DMS153 treated with DMSO at 0.1 percent for 48 hours (cell line): ENCODE measurements at regions not wholly inside any gene's neighbourhood (a gene's known extent, or its start where the extent isn't known, plus 50 kb on each side); places are given as distances from the start of the nearest gene placed in this dataset.

Source experiments
- DNase-seq: peaks from one replicate; lab custom pipeline; 2025; ENCODE audit not compliant: unreplicated experiment; lab: John Stamatoyannopoulos, UW

GRCh38 chr18:24560511-24560981, 100.1 kb downstream of the HRH4 start:
- DNase-seq = no peak

DNA sequence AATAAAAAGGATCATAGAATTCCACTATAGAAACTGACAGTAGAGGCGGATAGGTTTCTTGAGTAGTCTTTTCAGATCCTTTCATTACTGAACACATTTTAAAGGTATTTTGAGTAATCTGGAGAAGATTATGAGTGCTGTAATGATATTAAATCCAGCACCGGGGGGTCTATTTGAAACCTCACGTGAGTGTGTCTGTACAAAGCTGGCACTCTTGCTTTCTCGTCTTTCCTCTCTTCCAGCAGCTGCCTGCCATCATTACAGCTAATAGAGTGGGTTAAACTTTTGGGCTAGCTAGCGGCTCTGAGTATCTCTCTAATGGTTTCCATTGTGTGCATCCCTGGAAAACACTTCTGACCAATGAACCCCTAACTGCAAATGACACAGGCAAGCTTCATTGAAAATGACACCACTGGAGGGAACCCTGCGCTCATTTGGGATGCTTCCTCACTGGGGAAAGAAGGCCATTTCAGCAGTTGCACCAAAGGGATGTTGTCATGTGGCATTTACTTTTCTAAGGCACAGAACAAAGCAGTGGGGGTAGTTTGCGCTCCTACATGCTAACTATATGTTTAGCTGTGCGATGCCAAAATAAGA, 101.0 kb downstream of the HRH4 start:
- no peak for DNase-seq

- DNase-seq = no peak
These were observed 106.8 kb downstream of the HRH4 start for GRCh38 chr18:24567199-24567598.

GRCh38 chr18:24570716-24571115, 110.3 kb downstream of the HRH4 start:
- DNase-seq = no peak

- DNase-seq = no peak
These were observed 122.3 kb downstream of the HRH4 start for GRCh38 chr18:24582771-24583170.

DNA sequence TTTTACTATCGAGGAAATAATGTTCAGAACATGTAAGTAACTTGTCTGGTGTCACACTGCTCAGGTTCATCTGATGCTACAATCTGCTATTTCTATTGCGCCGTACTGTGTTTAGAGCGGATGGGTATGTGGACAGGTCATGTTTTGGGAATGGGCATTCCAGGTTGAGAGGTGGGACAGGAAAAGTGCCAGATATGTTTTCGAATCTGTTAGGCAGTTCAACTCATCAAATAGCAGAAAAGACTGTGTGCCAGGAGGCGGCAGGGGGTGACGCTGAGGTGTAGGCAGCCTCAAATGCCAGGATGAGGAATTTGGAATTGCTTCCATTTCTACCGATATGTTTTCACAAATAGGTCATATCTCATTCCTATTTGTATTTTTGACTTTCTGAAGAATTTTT, 123.8 kb downstream of the HRH4 start:
- DNase-seq = no peak

DNA sequence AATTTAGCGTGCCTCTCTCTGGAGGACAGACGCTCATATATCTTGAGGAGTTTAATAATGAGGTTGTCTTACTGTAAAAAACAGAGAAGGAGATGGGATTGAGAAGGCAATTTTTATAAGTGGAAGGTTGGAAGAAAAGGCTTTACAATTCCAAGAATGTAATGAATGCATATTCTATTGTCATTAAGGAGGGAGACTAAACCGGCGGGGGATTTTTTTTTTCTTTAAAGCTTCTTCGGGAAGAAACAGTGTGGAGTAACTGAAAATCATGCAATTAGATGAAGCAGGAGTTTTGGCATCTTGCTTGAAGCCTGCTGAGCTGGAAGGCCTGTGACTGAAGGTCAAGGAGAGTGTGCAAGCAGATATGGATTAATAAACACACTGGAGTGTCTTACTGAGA, 124.4 kb downstream of the HRH4 start:
- no peak for DNase-seq

- no peak for DNase-seq
These were observed 125.6 kb downstream of the HRH4 start for GRCh38 chr18:24585996-24586566.

- DNase-seq = no peak
These were observed 126.4 kb downstream of the HRH4 start for GRCh38 chr18:24586662-24587360.

- DNase-seq = no peak
These were observed 128.0 kb downstream of the HRH4 start for GRCh38 chr18:24588440-24588839.

- DNase-seq = no peak
These were observed 130.5 kb downstream of the HRH4 start for GRCh38 chr18:24590946-24591345.

DNA sequence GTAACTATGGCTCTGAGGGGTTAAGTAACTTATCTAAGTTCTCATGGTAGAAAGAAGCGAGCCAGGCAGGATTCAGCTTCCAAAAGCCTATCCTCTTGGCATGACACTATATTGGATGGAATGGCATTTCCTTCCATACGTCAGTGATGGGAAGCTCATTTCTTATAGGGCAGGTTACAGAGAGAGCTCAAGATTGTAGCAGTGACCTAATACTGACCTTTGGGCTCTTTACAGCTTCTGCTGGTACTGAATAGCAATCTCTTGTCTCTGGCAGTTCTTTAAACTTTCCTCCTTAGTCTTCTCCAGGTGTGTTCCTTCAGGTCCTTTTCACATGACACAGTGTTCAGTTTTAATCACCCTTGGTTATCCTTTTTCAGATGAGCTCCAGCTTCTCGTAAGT, 133.0 kb downstream of the HRH4 start:
- no peak for DNase-seq

GRCh38 chr18:24593886-24594285, 133.4 kb downstream of the HRH4 start:
- no peak for DNase-seq

- no peak for DNase-seq
These were observed 135.2 kb downstream of the HRH4 start for GRCh38 chr18:24595561-24596031.

- DNase-seq = peak; percentile 75
These were observed 139.7 kb downstream of the HRH4 start for GRCh38 chr18:24600076-24600654.

GRCh38 chr18:24601585-24601984, 141.1 kb downstream of the HRH4 start:
- DNase-seq = no peak

DNA sequence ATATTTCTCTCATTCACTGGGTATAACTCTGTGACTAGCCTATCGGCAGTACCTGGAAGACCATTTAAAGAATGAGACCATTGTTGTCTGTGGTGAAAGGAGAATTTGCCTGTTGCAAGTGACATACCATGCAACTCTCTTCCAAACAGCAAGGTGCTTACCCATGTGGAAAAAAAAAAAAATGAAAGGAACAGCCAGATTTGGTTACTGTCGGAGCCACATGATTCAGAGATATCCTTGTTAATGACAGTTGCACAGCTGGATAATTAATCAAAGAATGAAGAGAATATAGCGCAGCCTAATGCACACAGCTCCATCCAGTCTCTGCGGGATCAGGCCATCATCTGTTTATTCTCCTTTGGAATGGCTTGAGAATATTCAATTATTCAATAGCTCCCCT, 141.8 kb downstream of the HRH4 start:
- no peak for DNase-seq

DNA sequence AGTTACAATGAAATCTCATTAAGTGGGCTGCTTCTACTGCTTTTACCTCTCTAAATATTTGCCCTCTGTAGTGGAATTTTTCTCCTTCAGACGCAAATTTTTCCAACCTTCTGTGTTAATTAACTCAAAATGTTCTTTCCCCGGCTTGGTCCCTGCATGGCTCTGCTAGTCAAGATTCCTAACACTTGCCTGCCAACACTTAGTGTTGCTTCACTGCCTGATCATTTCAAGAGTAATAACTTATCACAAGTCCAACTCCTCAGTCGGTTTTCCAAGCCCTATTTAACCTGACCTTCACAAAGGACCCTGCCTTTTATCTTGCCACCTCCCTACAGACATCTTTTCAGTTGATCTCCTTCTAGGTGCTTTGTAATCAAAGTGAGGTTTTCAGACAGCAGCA, 142.7 kb downstream of the HRH4 start:
- DNase-seq = no peak

GRCh38 chr18:24605444-24605843, 145.0 kb downstream of the HRH4 start:
- DNase-seq = no peak

DNA sequence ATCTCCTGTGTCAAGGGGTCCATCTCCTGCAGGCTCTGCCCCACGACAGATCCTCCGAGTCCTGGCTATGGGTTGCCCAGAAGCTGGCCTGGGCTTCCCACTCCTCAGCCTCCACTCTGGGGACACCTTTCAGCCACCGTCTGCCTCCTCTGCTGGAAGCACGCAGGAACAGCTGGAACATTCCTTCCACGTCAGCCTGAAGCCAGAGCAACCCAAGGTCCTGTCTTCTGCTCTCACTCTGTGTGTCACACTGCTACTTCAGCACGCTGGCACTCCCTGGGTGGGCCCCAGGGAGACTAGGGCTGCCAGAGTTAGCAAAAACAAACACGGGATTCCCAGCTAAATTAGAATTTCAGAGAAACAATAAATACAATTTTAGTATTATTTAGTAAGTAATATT, 148.8 kb downstream of the HRH4 start:
- DNase-seq = no peak

- DNase-seq = no peak
These were observed 150.6 kb downstream of the HRH4 start for GRCh38 chr18:24611075-24611474.
